Naive thymus-derived CD4-positive, alpha-beta T cell (primary cell): ENCODE measurements at regions not wholly inside any gene's neighbourhood (a gene's known extent, or its start where the extent isn't known, plus 50 kb on each side); places are given as distances from the start of the nearest gene placed in this dataset.

Experiments used
- ATAC-seq: fragments of 150-1000 bp; cut with Tn5 transposase; 2 replicates; pipeline ENCODE4 v1.10.0; 2021; ENCODE audit warnings: mild to moderate bottlenecking, moderate library complexity
- CTCF ChIA-PET: fragments of 350-600 bp; sonication (Branson Sonifier 250); formaldehyde crosslinking; loops from one replicate; lab custom pipeline; 2021; ENCODE audit warnings: antibody characterized with exemption; lab: Charles Lee
- POLR2A ChIA-PET: fragments of 350-600 bp; sonication (Branson Sonifier 250); formaldehyde crosslinking; loops from one replicate; lab custom pipeline; 2021; ENCODE audit warnings: antibody characterized with exemption, inconsistent platforms; lab: Charles Lee
- DNase-seq, 9 donors: peaks; one replicate each; pipeline versions ENCODE4 v3.0.0 to v3.0.0-alpha.2; 2020 to 2022; ENCODE audit warnings: mixed read lengths in 1 of 9
- H3K27ac ChIP-seq: one replicate; pipeline ENCODE4 v1.7.0; 2013; ENCODE audit warnings: mild to moderate bottlenecking, low read depth, low read length, moderate library complexity
- H3K27me3 ChIP-seq, 2 donors: one replicate each; pipeline ENCODE4 v1.7.0; 2013; ENCODE audit warnings: low read length in 2 of 2, mild to moderate bottlenecking in 2 of 2, moderate library complexity in 2 of 2; ENCODE audit not compliant: control insufficient read depth in 2 of 2, insufficient read depth in 2 of 2
- H3K36me3 ChIP-seq, 3 experiments: 1 replicate in 2 of 3; 2 replicates in 1 of 3; pipeline ENCODE4 v1.7.0; 2013; ENCODE audit warnings: low read length in 3 of 3, mild to moderate bottlenecking in 3 of 3, moderate library complexity in 1 of 3; ENCODE audit not compliant: insufficient read depth in 3 of 3, control insufficient read depth in 2 of 3
- H3K4me1 ChIP-seq, 2 donors: one replicate each; pipeline ENCODE4 v1.7.0; 2013; ENCODE audit warnings: low read length in 2 of 2, mild to moderate bottlenecking in 2 of 2, moderate library complexity in 1 of 2; ENCODE audit not compliant: control insufficient read depth in 2 of 2, insufficient read depth in 2 of 2
- H3K4me3 ChIP-seq: 2 replicates; pipeline ENCODE4 v1.7.0; 2013; ENCODE audit warnings: mild to moderate bottlenecking, low read length
- H3K9me3 ChIP-seq, 3 experiments: 1 replicate in 2 of 3; 2 replicates in 1 of 3; pipeline ENCODE4 v1.7.0; 2013; ENCODE audit warnings: low read length in 3 of 3; ENCODE audit not compliant: control insufficient read depth in 2 of 3
- H3K27ac Mint-ChIP-seq, 9 donors: one replicate each; pipeline ENCODE4 v1.8.0; 2020 to 2022; ENCODE audit warnings: mixed read lengths in 9 of 9, mild to moderate bottlenecking in 8 of 9, moderate library complexity in 5 of 9, inconsistent platforms in 2 of 9
- H3K27me3 Mint-ChIP-seq, 5 donors: one replicate each; pipeline ENCODE4 v1.8.0; 2021 to 2022; ENCODE audit warnings: mixed read lengths in 5 of 5, mild to moderate bottlenecking in 1 of 5
- H3K36me3 Mint-ChIP-seq, 5 donors: one replicate each; pipeline ENCODE4 v1.8.0; 2020 to 2022; ENCODE audit warnings: mixed read lengths in 5 of 5, mild to moderate bottlenecking in 3 of 5, inconsistent platforms in 1 of 5
- H3K4me1 Mint-ChIP-seq, 7 donors: one replicate each; pipeline ENCODE4 v1.8.0; 2020 to 2022; ENCODE audit warnings: mixed read lengths in 7 of 7, mild to moderate bottlenecking in 3 of 7, inconsistent platforms in 1 of 7
- H3K4me3 Mint-ChIP-seq, 10 donors: one replicate each; pipeline ENCODE4 v1.8.0; 2020 to 2022; ENCODE audit warnings: mild to moderate bottlenecking in 10 of 10, mixed read lengths in 10 of 10, moderate library complexity in 6 of 10, inconsistent platforms in 2 of 10
- H3K9me3 Mint-ChIP-seq, 11 donors: one replicate each; pipeline ENCODE4 v1.8.0; 2020 to 2022; ENCODE audit warnings: mixed read lengths in 11 of 11, mild to moderate bottlenecking in 4 of 11, inconsistent platforms in 1 of 11, moderate library complexity in 1 of 11
- intact Hi-C, 2 donors: fragments of 100-400 bp; cut with micrococcal nuclease; formaldehyde crosslinking; loops; one replicate each; pipeline ENCODE4 v1.15.1; 2023

DNA sequence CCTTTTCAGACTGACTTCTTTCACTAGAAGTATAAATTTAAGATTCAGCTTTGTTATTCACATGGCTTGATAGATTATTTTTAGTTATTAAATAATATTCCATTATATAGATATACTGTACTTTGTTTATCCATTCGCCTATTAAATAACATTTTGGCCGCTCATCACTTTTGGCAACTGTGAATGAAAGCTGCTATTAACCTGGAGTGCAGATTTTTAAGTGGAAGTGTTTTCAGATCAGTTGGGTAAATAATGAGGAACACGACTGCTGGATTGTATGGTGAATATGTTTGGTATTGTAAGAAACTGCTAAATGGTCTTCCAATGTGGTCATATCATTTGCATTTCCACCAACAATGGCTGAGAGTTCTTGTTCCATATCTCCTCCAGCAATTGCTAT is 97.6 kb upstream of the ZNF804B start:
- Mint-ChIP-seq H3K9me3 (no peaks in the 10 kb centered on the region), H3K27me3 (no peaks in the 10 kb centered on the region), H3K4me3 (no peak overlapping the region), H3K27ac (no peak overlapping the region), H3K4me1 (no peaks in the 10 kb centered on the region), H3K36me3 (no peaks in the 10 kb centered on the region)
- no peaks in the 10 kb centered on the region for H3K27me3 ChIP-seq
- ChIA-PET POLR2A (no interaction called here), CTCF (no interaction called here)
- no peaks in the 10 kb centered on the region for H3K9me3 ChIP-seq
- intact Hi-C loops, result no loop called here
- ATAC-seq, result no peak
- no peak overlapping the region for H3K4me3 ChIP-seq
- no peaks in the 10 kb centered on the region for H3K36me3 ChIP-seq
- H3K4me1 ChIP-seq, result no peaks in the 10 kb centered on the region
- no peak overlapping the region for H3K27ac ChIP-seq
- no peak for DNase-seq

DNA sequence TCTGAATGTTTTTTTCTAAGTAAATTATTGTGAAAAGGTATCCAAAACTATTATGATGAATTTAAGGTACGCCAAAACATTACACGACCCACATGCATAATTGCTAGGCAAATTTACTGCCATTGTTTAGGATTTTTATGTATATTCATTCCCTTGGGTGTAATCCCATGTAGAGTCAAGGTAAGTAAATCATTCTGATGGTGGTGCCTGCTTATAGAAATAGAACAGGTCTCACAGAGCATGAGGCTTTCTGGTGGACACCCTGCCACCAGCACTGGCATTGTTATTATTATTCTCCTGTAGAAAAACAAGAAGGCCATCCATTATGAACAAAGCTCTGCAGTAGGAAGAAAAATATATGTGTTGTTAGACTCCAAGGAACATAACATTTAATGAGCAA is 111.7 kb upstream of the ZNF804B start:
- no peak overlapping the region for H3K4me3 ChIP-seq
- no peaks in the 10 kb centered on the region for H3K36me3 Mint-ChIP-seq
- CTCF ChIA-PET, result no interaction called here

DNA sequence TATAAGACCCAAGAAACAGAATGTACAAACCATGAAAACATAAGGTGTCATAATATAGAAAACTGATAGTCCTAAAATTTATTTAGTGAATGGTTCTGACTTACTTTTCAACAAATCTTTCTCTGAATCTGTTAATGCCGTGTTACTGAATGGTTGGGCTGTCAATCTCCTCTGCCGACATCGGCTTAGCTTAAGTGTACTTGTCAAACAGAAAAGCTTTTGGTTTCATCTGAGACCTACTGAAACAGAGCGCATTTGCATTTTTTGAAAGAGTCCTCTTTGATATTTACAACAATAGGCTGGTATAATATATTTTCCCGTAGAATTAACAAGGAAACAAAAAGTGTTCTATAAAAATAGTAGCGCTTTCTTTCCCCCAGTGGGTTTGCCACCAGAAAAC is 120.9 kb upstream of the ZNF804B start:
- Mint-ChIP-seq H3K4me3 (no peak overlapping the region), H3K36me3 (no peaks in the 10 kb centered on the region), H3K4me1 (no peaks in the 10 kb centered on the region), H3K27ac (no peak overlapping the region), H3K27me3 (no peaks in the 10 kb centered on the region), H3K9me3 (peaks cover 0 to 4% (median 0%) of the 10 kb centered on the region in 11 donors)
- Histone ChIP-seq H3K27ac (no peak overlapping the region), H3K27me3 (no peaks in the 10 kb centered on the region), H3K9me3 (no peaks in the 10 kb centered on the region), H3K4me1 (no peaks in the 10 kb centered on the region), H3K4me3 (no peak overlapping the region), H3K36me3 (no peaks in the 10 kb centered on the region)
- intact Hi-C loops, result no loop called here
- ChIA-PET POLR2A (no interaction called here), CTCF (interaction anchor here (0.9 kb wide), 1 partner anchor 376 kb away, joined by 3 read pairs; no protein-coding TSS in a partner anchor)
- ATAC-seq, result no peak
- DNase-seq, result no peak

More for the DNA sequence above, 111.7 kb upstream of the ZNF804B start:
- Mint-ChIP-seq H3K4me1 (no peaks in the 10 kb centered on the region), H3K27ac (no peak overlapping the region), H3K27me3 (no peaks in the 10 kb centered on the region), H3K9me3 (peaks cover 0 to 14% (median 3%) of the 10 kb centered on the region in 11 donors), H3K4me3 (no peak overlapping the region)
- H3K36me3 ChIP-seq, result no peaks in the 10 kb centered on the region
- H3K27me3 ChIP-seq, result peaks cover 0 to 3% of the 10 kb centered on the region in 2 donors
- H3K9me3 ChIP-seq, result no peaks in the 10 kb centered on the region
- ATAC-seq (no peak), DNase-seq (no peak)
- H3K4me1 ChIP-seq, result no peaks in the 10 kb centered on the region
- POLR2A ChIA-PET, result no interaction called here
- H3K27ac ChIP-seq, result no peak overlapping the region
- intact Hi-C loops, result no loop called here

DNA sequence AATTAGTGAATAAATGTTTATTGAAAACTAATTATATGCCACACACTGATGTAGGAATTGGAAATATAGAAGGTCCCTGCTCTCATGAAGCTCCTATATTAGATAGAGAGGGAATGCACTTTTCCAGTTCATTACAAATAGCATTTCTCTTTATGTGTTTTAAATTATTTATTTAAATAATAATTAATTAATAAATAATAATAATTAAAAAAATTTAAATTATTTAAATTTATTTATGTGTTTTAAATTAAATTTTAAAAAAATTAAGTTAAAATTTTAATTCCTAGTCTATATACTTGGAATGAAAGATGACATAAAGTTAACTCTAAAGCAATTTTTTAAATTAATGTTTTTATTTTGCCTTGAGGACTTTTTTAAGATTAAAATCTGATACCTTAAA is 121.7 kb upstream of the ZNF804B start:
- H3K27me3 Mint-ChIP-seq, result no peaks in the 10 kb centered on the region
- no peaks in the 10 kb centered on the region for H3K4me1 Mint-ChIP-seq
- no peak overlapping the region for H3K27ac Mint-ChIP-seq
- H3K9me3 Mint-ChIP-seq, result peaks cover 0 to 4% (median 0%) of the 10 kb centered on the region in 11 donors
- CTCF ChIA-PET, result interaction anchor here (0.9 kb wide), 1 partner anchor 375 kb away, joined by 3 read pairs; no protein-coding TSS in a partner anchor
- Histone ChIP-seq H3K27ac (no peak overlapping the region), H3K27me3 (no peaks in the 10 kb centered on the region), H3K4me3 (no peak overlapping the region), H3K9me3 (no peaks in the 10 kb centered on the region), H3K36me3 (no peaks in the 10 kb centered on the region), H3K4me1 (no peaks in the 10 kb centered on the region)
- no peak overlapping the region for H3K4me3 Mint-ChIP-seq
- DNase-seq (no peak), ATAC-seq (no peak)
- no peaks in the 10 kb centered on the region for H3K36me3 Mint-ChIP-seq
- POLR2A ChIA-PET, result no interaction called here
- intact Hi-C loops, result no loop called here

DNA sequence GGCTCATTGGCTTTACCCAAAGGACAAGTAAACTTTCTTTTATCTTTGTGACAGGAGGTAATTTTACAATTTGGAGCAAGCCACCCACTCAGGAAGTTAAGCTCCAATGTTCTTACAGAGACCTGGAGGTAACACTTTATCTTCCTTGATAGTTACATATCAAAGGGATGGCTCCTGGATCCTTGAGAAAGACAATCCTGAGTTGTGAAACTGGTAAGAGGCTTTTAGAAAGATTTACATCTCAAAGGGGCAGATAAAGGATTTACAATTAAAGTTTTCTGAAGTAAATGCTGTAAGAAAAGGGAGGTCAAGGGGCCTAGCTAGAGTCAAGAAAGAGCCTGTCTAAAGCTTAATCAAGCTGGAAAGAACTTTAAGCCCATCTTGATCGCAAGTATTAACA is 124.4 kb upstream of the ZNF804B start:
- Histone ChIP-seq H3K4me3 (no peak overlapping the region), H3K27ac (no peak overlapping the region), H3K36me3 (no peaks in the 10 kb centered on the region), H3K4me1 (no peaks in the 10 kb centered on the region), H3K9me3 (no peaks in the 10 kb centered on the region), H3K27me3 (no peaks in the 10 kb centered on the region)
- ChIA-PET POLR2A (no interaction called here), CTCF (no interaction called here)
- DNase-seq (no peak), ATAC-seq (no peak)
- H3K9me3 Mint-ChIP-seq, result peaks cover 0 to 4% (median 0%) of the 10 kb centered on the region in 11 donors
- no peaks in the 10 kb centered on the region for H3K36me3 Mint-ChIP-seq
- no peak overlapping the region for H3K4me3 Mint-ChIP-seq
- H3K27me3 Mint-ChIP-seq, result no peaks in the 10 kb centered on the region
- intact Hi-C loops, result no loop called here
- no peak overlapping the region for H3K27ac Mint-ChIP-seq
- H3K4me1 Mint-ChIP-seq, result no peaks in the 10 kb centered on the region

DNA sequence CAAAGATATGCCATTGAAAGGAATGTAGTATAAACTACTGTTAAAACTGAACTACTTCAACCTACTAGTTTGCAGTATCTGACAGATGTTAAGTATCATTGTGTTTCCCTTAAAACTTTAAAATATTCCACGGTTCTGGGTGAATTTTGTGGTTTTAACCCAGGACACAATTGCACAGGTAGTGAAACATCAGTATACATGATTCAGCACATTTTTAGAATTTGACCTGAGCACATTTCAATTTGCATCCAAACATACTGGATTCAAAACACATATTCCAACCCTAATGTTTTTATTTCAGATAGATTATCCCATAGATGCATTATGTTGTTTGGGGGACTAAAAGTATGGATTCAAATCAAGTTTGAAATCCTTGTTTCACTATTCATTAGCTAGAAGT is 129.9 kb upstream of the ZNF804B start:
- Histone ChIP-seq H3K4me1 (no peaks in the 10 kb centered on the region), H3K4me3 (no peak overlapping the region), H3K36me3 (no peaks in the 10 kb centered on the region), H3K9me3 (no peaks in the 10 kb centered on the region), H3K27me3 (no peaks in the 10 kb centered on the region), H3K27ac (no peak overlapping the region)
- ATAC-seq (no peak), DNase-seq (no peak)
- Mint-ChIP-seq H3K36me3 (no peaks in the 10 kb centered on the region), H3K4me3 (no peak overlapping the region), H3K27me3 (no peaks in the 10 kb centered on the region), H3K4me1 (no peaks in the 10 kb centered on the region), H3K9me3 (peaks cover 0 to 4% (median 0%) of the 10 kb centered on the region in 11 donors), H3K27ac (no peak overlapping the region)
- POLR2A ChIA-PET, result no interaction called here
- CTCF ChIA-PET, result no interaction called here
- intact Hi-C loops, result no loop called here

DNA sequence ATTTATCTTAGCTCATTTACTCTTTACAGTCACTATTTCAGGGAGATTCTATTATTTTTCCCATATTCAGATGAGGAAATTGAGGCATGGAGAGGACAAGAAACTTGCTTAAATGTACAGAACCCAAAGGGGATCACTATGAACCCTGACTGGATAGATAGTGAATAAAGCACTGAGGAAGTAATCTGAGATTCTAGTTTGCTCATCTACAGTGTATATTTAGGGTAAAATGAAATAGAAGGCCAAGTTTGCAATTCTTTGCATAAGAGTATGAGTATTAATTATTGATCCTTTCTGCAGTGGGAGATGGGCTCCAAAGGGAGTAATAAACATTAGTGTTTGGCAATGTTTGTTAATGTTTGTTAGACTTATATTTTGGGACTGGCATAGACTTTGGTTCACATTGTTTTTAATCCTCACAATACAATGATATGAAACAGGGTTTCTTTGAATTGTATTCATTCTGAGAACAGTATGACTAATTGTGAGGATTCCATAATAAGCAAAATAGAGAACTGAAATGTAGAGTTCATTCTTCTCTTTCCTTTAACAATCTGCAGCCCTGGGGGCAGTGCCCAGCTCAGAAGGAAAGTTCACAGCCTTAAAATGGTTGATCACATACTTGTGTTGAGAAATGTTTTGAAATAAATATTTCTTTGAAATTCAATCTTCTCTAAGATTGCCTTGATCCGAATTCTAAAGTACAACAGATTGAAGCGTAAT is 131.0 kb upstream of the ZNF804B start:
- Histone ChIP-seq H3K4me1 (no peaks in the 10 kb centered on the region), H3K36me3 (no peaks in the 10 kb centered on the region), H3K27me3 (no peaks in the 10 kb centered on the region), H3K4me3 (no peak overlapping the region), H3K9me3 (no peaks in the 10 kb centered on the region), H3K27ac (no peak overlapping the region)
- no peaks in the 10 kb centered on the region for H3K27me3 Mint-ChIP-seq
- no peak overlapping the region for H3K27ac Mint-ChIP-seq
- DNase-seq (no peak), ATAC-seq (no peak)
- no peaks in the 10 kb centered on the region for H3K4me1 Mint-ChIP-seq
- H3K9me3 Mint-ChIP-seq, result peaks cover 0 to 2% (median 0%) of the 10 kb centered on the region in 11 donors
- H3K4me3 Mint-ChIP-seq, result no peak overlapping the region
- POLR2A ChIA-PET, result no interaction called here
- intact Hi-C loops, result no loop called here
- no peaks in the 10 kb centered on the region for H3K36me3 Mint-ChIP-seq
- CTCF ChIA-PET, result no interaction called here
